Ishikawa (cell line): ENCODE measurements at regions not wholly inside any gene's neighbourhood (a gene's known extent, or its start where the extent isn't known, plus 50 kb on each side); places are given as distances from the start of the nearest gene placed in this dataset.

Experiments used
- CEBPB ChIP-seq: IDR thresholded peaks from 2 replicates; pipeline ENCODE4 v1.6.1; 2012
- CREB1 ChIP-seq: IDR thresholded peaks from 2 replicates; pipeline ENCODE4 v1.6.1; 2012; ENCODE audit warnings: low read depth
- EGR1 ChIP-seq: IDR thresholded peaks from 2 replicates; pipeline ENCODE4 v1.6.1; 2012
- EP300 ChIP-seq: IDR thresholded peaks from 2 replicates; pipeline ENCODE4 v1.6.1; 2012; ENCODE audit warnings: borderline replicate concordance
- FOXM1 ChIP-seq: IDR thresholded peaks from 2 replicates; pipeline ENCODE4 v1.6.1; 2012; ENCODE audit warnings: low read depth, borderline replicate concordance
- NFIC ChIP-seq: IDR thresholded peaks from 2 replicates; pipeline ENCODE4 v1.6.1; 2012
- RAD21 ChIP-seq: IDR thresholded peaks from 2 replicates; pipeline ENCODE4 v1.6.1; 2012; ENCODE audit warnings: low read depth
- REST ChIP-seq: IDR thresholded peaks from 2 replicates; pipeline ENCODE4 v1.6.1; 2012; ENCODE audit warnings: low read depth, mild to moderate bottlenecking
- TAF1 ChIP-seq: IDR thresholded peaks from 2 replicates; pipeline ENCODE4 v1.6.1; 2012; ENCODE audit warnings: low read depth, mild to moderate bottlenecking
- TCF12 ChIP-seq: IDR thresholded peaks from 2 replicates; pipeline ENCODE4 v1.6.1; 2012; ENCODE audit warnings: low read depth
- USF1 ChIP-seq: IDR thresholded peaks from 2 replicates; pipeline ENCODE4 v1.6.1; 2012
- YY1 ChIP-seq: IDR thresholded peaks from 2 replicates; pipeline ENCODE4 v1.6.1; 2012; ENCODE audit warnings: low read depth
- ZBTB7A ChIP-seq: IDR thresholded peaks from 2 replicates; pipeline ENCODE4 v1.6.1; 2012; ENCODE audit warnings: low read depth
- TF ChIP-seq, protein P1 (sequence below): IDR thresholded peaks from 2 replicates; pipeline ENCODE4 v1.6.1; 2012

DNA sequence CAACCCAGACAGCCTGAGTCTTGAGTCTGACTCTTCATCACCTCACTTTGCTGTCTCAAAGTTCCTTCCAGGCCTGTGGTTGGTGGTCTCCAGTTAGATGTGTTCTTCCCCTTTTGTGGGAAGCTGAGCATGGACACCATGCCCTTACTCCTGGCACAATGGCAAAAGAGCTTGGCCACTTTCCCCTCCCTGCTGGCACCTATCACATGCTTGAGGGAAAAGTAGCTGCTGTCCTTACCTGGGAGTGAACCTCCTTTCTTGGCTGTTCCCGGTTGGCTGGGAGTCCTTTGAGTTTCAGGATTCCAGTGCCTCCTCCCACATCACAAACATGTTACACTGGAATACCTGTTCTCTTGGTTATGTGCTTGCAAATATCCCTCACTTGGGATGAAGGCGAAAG lies 97.8 kb downstream of the GATA6 start:
- TF ChIP-seq YY1 (no peak), CREB1 (no peak), EP300 (no peak), FOXM1 (no peak), CEBPB (no peak), USF1 (no peak), REST (no peak), EGR1 (no peak), TAF1 (no peak), RAD21 (no peak), ZBTB7A (no peak), TCF12 (no peak), NFIC (no peak)
- TF ChIP-seq, protein P1, sequence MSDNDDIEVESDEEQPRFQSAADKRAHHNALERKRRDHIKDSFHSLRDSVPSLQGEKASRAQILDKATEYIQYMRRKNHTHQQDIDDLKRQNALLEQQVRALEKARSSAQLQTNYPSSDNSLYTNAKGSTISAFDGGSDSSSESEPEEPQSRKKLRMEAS = no peak
